ENCODE measurements at regions not wholly inside any gene's neighbourhood (a gene's known extent, or its start where the extent isn't known, plus 50 kb on each side); places are given as distances from the start of the nearest gene placed in this dataset.

DNA sequence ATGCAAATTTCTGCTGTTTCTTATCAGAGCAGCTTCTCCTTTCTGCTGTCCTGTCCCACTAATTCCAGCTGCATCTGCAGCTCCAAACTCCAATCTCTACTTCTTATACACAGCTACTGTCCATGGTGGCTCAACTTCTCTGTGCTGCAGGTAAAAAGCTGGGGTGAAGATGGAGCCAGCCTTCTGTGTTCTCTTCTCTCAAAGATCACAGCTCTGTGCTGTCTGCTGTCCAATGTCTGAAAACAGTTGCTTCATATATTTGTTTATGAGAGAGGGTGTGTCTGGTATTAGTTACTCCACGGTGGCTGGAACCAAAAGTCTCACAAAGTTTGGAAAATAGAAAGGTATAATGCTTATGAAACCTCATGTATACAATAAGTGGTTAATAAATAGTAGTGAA is 445.8 kb upstream of the TBX3 start:
- no peak for TF ChIP-seq CSDC2 (CRISPR knock-in tag; IDR thresholded peaks at IDR 0.05)
- no peak for TF ChIP-seq ZC3H10 (CRISPR knock-in tag; IDR thresholded peaks at IDR 0.05)
- TF ChIP-seq ISL1 (CRISPR knock-in tag; IDR thresholded peaks at IDR 0.05), result no peak
- TF ChIP-seq BACH2 (CRISPR knock-in tag; IDR thresholded peaks at IDR 0.05; ENCODE audit: borderline replicate concordance), result no peak
- TF ChIP-seq TOX (CRISPR knock-in tag; IDR thresholded peaks at IDR 0.05; ENCODE audit: borderline replicate concordance), result no peak
- TF ChIP-seq TCF4 (CRISPR knock-in tag; IDR thresholded peaks at IDR 0.05; ENCODE audit: borderline replicate concordance), result no peak
- TF ChIP-seq ARNTL (CRISPR knock-in tag; IDR thresholded peaks at IDR 0.05; ENCODE audit: borderline replicate concordance, low read depth), result no peak
- TF ChIP-seq PPARA (CRISPR knock-in tag; IDR thresholded peaks at IDR 0.05; ENCODE audit: borderline replicate concordance), result no peak
- TF ChIP-seq, protein P1, sequence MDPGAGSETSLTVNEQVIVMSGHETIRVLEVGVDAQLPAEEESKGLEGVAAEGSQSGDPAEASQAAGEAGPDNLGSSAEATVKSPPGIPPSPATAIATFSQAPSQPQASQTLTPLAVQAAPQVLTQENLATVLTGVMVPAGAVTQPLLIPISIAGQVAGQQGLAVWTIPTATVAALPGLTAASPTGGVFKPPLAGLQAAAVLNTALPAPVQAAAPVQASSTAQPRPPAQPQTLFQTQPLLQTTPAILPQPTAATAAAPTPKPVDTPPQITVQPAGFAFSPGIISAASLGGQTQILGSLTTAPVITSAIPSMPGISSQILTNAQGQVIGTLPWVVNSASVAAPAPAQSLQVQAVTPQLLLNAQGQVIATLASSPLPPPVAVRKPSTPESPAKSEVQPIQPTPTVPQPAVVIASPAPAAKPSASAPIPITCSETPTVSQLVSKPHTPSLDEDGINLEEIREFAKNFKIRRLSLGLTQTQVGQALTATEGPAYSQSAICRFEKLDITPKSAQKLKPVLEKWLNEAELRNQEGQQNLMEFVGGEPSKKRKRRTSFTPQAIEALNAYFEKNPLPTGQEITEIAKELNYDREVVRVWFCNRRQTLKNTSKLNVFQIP (CRISPR knock-in tag; IDR thresholded peaks at IDR 0.05; ENCODE audit: borderline replicate concordance, low read depth), result no peak
- no peak for TF ChIP-seq RARB (CRISPR knock-in tag; IDR thresholded peaks at IDR 0.05)
- TF ChIP-seq GLIS3 (CRISPR knock-in tag; IDR thresholded peaks at IDR 0.05), result no peak
- TF ChIP-seq OSR1 (CRISPR knock-in tag; IDR thresholded peaks at IDR 0.05), result no peak
- no peak for TF ChIP-seq SNAI2 (CRISPR knock-in tag; IDR thresholded peaks at IDR 0.05)
- ATAC-seq, result no peak

DNA sequence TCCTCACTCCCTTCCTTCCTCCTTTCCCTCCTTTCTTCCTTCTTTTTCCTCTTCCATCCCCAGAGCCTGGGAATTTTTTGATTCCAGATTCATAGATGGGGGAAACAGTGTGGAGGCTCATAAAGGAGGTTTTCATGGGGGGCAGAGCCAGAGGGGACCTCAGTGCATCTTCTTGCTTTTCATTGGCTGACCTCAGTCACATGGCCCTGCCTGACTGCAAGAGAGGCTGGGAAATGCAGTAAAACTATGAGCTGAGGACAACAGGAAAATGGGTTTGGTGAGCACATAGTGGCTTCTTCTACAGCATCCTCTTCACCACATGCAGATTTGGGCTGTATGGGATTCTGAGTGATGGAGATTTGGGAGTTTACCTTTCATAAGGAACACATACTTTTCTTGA is 437.1 kb upstream of the TBX3 start:
- TF ChIP-seq ZNF70 (CRISPR knock-in tag; IDR thresholded peaks at IDR 0.05), result no peak
- no peak for TF ChIP-seq ZFP30 (CRISPR knock-in tag; IDR thresholded peaks at IDR 0.05)
- TF ChIP-seq, protein P2, sequence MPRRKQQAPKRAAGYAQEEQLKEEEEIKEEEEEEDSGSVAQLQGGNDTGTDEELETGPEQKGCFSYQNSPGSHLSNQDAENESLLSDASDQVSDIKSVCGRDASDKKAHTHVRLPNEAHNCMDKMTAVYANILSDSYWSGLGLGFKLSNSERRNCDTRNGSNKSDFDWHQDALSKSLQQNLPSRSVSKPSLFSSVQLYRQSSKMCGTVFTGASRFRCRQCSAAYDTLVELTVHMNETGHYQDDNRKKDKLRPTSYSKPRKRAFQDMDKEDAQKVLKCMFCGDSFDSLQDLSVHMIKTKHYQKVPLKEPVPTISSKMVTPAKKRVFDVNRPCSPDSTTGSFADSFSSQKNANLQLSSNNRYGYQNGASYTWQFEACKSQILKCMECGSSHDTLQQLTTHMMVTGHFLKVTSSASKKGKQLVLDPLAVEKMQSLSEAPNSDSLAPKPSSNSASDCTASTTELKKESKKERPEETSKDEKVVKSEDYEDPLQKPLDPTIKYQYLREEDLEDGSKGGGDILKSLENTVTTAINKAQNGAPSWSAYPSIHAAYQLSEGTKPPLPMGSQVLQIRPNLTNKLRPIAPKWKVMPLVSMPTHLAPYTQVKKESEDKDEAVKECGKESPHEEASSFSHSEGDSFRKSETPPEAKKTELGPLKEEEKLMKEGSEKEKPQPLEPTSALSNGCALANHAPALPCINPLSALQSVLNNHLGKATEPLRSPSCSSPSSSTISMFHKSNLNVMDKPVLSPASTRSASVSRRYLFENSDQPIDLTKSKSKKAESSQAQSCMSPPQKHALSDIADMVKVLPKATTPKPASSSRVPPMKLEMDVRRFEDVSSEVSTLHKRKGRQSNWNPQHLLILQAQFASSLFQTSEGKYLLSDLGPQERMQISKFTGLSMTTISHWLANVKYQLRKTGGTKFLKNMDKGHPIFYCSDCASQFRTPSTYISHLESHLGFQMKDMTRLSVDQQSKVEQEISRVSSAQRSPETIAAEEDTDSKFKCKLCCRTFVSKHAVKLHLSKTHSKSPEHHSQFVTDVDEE (CRISPR knock-in tag; IDR thresholded peaks at IDR 0.05), result no peak
- TF ChIP-seq ZFP3 (CRISPR knock-in tag; IDR thresholded peaks at IDR 0.05), result no peak
- TF ChIP-seq ZNF8 (CRISPR knock-in tag; IDR thresholded peaks at IDR 0.05), result no peak
- TF ChIP-seq, protein P3, sequence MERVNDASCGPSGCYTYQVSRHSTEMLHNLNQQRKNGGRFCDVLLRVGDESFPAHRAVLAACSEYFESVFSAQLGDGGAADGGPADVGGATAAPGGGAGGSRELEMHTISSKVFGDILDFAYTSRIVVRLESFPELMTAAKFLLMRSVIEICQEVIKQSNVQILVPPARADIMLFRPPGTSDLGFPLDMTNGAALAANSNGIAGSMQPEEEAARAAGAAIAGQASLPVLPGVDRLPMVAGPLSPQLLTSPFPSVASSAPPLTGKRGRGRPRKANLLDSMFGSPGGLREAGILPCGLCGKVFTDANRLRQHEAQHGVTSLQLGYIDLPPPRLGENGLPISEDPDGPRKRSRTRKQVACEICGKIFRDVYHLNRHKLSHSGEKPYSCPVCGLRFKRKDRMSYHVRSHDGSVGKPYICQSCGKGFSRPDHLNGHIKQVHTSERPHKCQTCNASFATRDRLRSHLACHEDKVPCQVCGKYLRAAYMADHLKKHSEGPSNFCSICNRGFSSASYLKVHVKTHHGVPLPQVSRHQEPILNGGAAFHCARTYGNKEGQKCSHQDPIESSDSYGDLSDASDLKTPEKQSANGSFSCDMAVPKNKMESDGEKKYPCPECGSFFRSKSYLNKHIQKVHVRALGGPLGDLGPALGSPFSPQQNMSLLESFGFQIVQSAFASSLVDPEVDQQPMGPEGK (CRISPR knock-in tag; IDR thresholded peaks at IDR 0.05; ENCODE audit: borderline replicate concordance), result no peak
- no peak for TF ChIP-seq RARB (CRISPR knock-in tag; IDR thresholded peaks at IDR 0.05)
- no peak for TF ChIP-seq BACH2 (CRISPR knock-in tag; IDR thresholded peaks at IDR 0.05; ENCODE audit: borderline replicate concordance)
- TF ChIP-seq SNAI2 (CRISPR knock-in tag; IDR thresholded peaks at IDR 0.05), result no peak
- TF ChIP-seq, protein P1 (CRISPR knock-in tag; IDR thresholded peaks at IDR 0.05; ENCODE audit: borderline replicate concordance, low read depth), result no peak
- TF ChIP-seq, protein P4, sequence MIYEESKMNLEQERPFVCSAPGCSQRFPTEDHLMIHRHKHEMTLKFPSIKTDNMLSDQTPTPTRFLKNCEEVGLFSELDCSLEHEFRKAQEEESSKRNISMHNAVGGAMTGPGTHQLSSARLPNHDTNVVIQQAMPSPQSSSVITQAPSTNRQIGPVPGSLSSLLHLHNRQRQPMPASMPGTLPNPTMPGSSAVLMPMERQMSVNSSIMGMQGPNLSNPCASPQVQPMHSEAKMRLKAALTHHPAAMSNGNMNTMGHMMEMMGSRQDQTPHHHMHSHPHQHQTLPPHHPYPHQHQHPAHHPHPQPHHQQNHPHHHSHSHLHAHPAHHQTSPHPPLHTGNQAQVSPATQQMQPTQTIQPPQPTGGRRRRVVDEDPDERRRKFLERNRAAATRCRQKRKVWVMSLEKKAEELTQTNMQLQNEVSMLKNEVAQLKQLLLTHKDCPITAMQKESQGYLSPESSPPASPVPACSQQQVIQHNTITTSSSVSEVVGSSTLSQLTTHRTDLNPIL (CRISPR knock-in tag; IDR thresholded peaks at IDR 0.05; ENCODE audit: low read depth), result no peak
- TF ChIP-seq, protein P5, sequence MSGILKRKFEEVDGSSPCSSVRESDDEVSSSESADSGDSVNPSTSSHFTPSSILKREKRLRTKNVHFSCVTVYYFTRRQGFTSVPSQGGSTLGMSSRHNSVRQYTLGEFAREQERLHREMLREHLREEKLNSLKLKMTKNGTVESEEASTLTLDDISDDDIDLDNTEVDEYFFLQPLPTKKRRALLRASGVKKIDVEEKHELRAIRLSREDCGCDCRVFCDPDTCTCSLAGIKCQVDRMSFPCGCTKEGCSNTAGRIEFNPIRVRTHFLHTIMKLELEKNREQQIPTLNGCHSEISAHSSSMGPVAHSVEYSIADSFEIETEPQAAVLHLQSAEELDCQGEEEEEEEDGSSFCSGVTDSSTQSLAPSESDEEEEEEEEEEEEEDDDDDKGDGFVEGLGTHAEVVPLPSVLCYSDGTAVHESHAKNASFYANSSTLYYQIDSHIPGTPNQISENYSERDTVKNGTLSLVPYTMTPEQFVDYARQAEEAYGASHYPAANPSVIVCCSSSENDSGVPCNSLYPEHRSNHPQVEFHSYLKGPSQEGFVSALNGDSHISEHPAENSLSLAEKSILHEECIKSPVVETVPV (CRISPR knock-in tag; IDR thresholded peaks at IDR 0.05), result no peak
- no peak for TF ChIP-seq ARNTL (CRISPR knock-in tag; IDR thresholded peaks at IDR 0.05; ENCODE audit: borderline replicate concordance, low read depth)
- no peak for TF ChIP-seq ZNF565 (CRISPR knock-in tag; conservative IDR thresholded peaks at IDR 0.05; ENCODE audit: low read depth)
- no peak for TF ChIP-seq TOX (CRISPR knock-in tag; IDR thresholded peaks at IDR 0.05; ENCODE audit: borderline replicate concordance)
- TF ChIP-seq ESRRG (CRISPR knock-in tag; IDR thresholded peaks at IDR 0.05), result no peak
- no peak for TF ChIP-seq ZC3H10 (CRISPR knock-in tag; IDR thresholded peaks at IDR 0.05)
- TF ChIP-seq OSR1 (CRISPR knock-in tag; IDR thresholded peaks at IDR 0.05), result no peak
- no peak for TF ChIP-seq CSDC2 (CRISPR knock-in tag; IDR thresholded peaks at IDR 0.05)
- TF ChIP-seq TCF4 (CRISPR knock-in tag; IDR thresholded peaks at IDR 0.05; ENCODE audit: borderline replicate concordance), result no peak
- ATAC-seq, result no peak
